ENCODE measurements at regions not wholly inside any gene's neighbourhood (a gene's known extent, or its start where the extent isn't known, plus 50 kb on each side); places are given as distances from the start of the nearest gene placed in this dataset.

DNA sequence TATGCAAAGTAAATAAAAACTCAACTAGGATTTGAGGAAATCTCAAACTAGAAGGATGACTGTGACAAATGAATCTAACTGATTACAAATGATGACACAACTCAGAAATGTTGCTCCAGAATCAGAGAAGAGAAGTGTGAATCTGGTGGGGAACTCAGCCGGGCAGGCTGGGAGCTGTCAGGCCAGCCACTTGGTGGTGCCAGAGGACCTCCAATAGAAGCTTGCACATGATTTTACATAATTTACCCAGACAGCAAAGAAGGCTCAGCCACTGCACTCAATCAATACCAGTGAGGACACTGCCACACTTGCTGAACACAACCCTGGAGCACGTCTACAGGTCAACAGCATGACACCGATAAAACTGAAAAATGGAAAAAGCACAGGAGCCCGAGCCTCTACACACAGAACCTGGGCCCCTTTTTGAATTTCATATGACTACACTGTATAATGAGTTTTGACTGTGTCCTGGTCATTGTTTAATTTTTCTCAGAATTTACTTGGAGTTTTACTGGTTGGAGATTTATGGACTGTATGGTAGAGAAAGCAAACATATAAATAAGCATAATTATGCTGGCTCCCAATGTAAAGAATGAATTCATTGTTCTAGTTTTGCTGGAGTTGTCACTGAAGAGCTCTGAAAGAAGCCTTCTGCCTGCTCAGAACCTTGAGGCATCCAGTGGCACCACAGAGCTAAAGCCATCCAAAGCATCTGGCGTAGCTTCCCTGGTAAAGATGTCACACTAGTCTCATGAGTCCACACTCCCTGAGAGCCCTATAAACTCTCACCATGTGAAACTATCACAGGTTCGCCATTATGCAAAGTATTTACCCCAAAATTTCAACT, 296.5 kb downstream of the THBS2 start:
- peak in 1 of 3 donors; percentile 29 for TF ChIP-seq POLR2AphosphoS5 (IDR thresholded peaks at IDR 0.05)
- TF ChIP-seq POLR2A (IDR thresholded peaks at IDR 0.05), result no peak

Measured in stomach (tissue), 4 donors.